Thyroid gland (tissue), 4 donors: ENCODE measurements at regions not wholly inside any gene's neighbourhood (a gene's known extent, or its start where the extent isn't known, plus 50 kb on each side); places are given as distances from the start of the nearest gene placed in this dataset.

Source experiments
- DNase-seq, 2 donors: peaks; one replicate each; pipeline ENCODE4 v3.0.0-alpha.2; 2019
- H3K27ac ChIP-seq, 3 donors: fragments of 200-600 bp; sonication (generic); 1 replicate in 2 of 3; 2 replicates in 1 of 3; pipeline ENCODE4 v1.5.1; 2016 to 2019; ENCODE audit warnings: mild to moderate bottlenecking in 1 of 3, moderate library complexity in 1 of 3
- H3K27me3 ChIP-seq: fragments of 200-600 bp; sonication (generic); one replicate; pipeline ENCODE4 v1.5.1; 2019
- H3K36me3 ChIP-seq, 2 donors: fragments of 200-600 bp; sonication (generic); one replicate each; pipeline ENCODE4 v1.5.1; 2016 to 2019
- H3K4me1 ChIP-seq, 2 donors: fragments of 200-600 bp; sonication (generic); one replicate each; pipeline ENCODE4 v1.5.1; 2017 to 2019
- H3K4me3 ChIP-seq, 3 donors: fragments of 200-600 bp; sonication (generic); replicated peaks in 1 of 3; 1 replicate in 2 of 3; 2 replicates in 1 of 3; pipeline ENCODE4 v1.5.1; 2016; ENCODE audit warnings: mild to moderate bottlenecking in 1 of 3
- H3K9me3 ChIP-seq: fragments of 200-600 bp; sonication (generic); one replicate; pipeline ENCODE4 v1.5.1; 2017
- POLR2A ChIP-seq, 2 donors: fragments of 450-650 bp; IDR thresholded peaks; one replicate each; pipeline ENCODE4 v1.6.1; 2017; ENCODE audit warnings: antibody characterized with exemption in 2 of 2, mild to moderate bottlenecking in 2 of 2, moderate library complexity in 1 of 2
- WGBS, 2 donors: methylation state at CpG; one replicate each; pipeline ENCODE4 v1.1.5; 2017; 5-methylcytosine and 5-hydroxymethylcytosine counted together
- intact Hi-C: fragments of 100-400 bp; cut with DNase I; formaldehyde crosslinking; loops from one replicate; pipeline ENCODE4 v1.15.1; 2023
- TF ChIP-seq, protein P1 (sequence below), 6 experiments: fragments of 200-600 bp in 3 of 6; fragments of 450-650 bp in 3 of 6; sonication (generic) in 3 of 6; IDR thresholded peaks; one replicate each; pipeline ENCODE4 v1.5.1; 2016 to 2019; ENCODE audit warnings: antibody characterized with exemption in 6 of 6, mild to moderate bottlenecking in 2 of 6, inconsistent platforms in 1 of 6, moderate library complexity in 1 of 6

GRCh38 chr2:51612387-51612786 lies 580.5 kb upstream of the NRXN1 start:
- no peaks in the 10 kb centered on the region for H3K36me3 ChIP-seq
- WGBS, 2 donors, result 82% methylated on average over 3 of the region's 3 CpGs
- TF ChIP-seq POLR2A (IDR thresholded peaks at IDR 0.05), result no peak
- TF ChIP-seq, protein P1, sequence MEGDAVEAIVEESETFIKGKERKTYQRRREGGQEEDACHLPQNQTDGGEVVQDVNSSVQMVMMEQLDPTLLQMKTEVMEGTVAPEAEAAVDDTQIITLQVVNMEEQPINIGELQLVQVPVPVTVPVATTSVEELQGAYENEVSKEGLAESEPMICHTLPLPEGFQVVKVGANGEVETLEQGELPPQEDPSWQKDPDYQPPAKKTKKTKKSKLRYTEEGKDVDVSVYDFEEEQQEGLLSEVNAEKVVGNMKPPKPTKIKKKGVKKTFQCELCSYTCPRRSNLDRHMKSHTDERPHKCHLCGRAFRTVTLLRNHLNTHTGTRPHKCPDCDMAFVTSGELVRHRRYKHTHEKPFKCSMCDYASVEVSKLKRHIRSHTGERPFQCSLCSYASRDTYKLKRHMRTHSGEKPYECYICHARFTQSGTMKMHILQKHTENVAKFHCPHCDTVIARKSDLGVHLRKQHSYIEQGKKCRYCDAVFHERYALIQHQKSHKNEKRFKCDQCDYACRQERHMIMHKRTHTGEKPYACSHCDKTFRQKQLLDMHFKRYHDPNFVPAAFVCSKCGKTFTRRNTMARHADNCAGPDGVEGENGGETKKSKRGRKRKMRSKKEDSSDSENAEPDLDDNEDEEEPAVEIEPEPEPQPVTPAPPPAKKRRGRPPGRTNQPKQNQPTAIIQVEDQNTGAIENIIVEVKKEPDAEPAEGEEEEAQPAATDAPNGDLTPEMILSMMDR (IDR thresholded peaks at IDR 0.05), result no peak
- H3K4me3 ChIP-seq, result no peak overlapping the region
- H3K4me1 ChIP-seq, result no peaks in the 10 kb centered on the region
- intact Hi-C loops, result no loop called here
- no peaks in the 10 kb centered on the region for H3K27me3 ChIP-seq
- no peak for DNase-seq
- no peak overlapping the region for H3K27ac ChIP-seq
- H3K9me3 ChIP-seq, result no peaks in the 10 kb centered on the region

GRCh38 chr2:51601706-51602105 lies 569.8 kb upstream of the NRXN1 start:
- Histone ChIP-seq H3K27me3 (no peaks in the 10 kb centered on the region), H3K4me1 (no peaks in the 10 kb centered on the region), H3K9me3 (no peaks in the 10 kb centered on the region), H3K36me3 (no peaks in the 10 kb centered on the region), H3K27ac (no peak overlapping the region), H3K4me3 (no peak overlapping the region)
- intact Hi-C loops, result no loop called here
- 94 to 97% methylated on average over 5 of the region's 5 CpGs for WGBS, 2 donors
- no peak for DNase-seq
- no peak for TF ChIP-seq POLR2A (IDR thresholded peaks at IDR 0.05)
- TF ChIP-seq, protein P1 (IDR thresholded peaks at IDR 0.05), result no peak

DNA sequence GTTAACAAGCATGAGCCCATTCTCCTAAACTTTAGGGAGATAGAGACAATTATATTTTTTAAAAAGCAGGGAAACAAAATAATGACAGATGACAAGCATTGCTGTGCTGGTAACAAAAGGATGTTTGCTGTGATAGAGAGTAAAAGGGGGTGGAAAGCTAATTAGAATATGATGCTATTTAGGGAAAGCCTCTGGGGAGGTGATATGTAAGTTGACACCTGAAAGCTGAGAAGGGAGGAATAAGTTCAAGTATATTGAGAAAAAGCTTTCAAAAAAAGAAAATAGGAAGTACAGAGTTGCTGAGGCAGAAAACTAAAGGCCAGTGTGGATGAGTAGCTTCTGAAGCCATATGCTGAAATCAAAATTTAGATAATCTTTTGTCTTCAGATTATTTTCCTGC lies 565.2 kb upstream of the NRXN1 start:
- Histone ChIP-seq H3K27ac (no peak overlapping the region), H3K9me3 (no peaks in the 10 kb centered on the region), H3K27me3 (no peaks in the 10 kb centered on the region), H3K36me3 (no peaks in the 10 kb centered on the region), H3K4me3 (no peak overlapping the region), H3K4me1 (no peaks in the 10 kb centered on the region)
- intact Hi-C loops, result no loop called here
- no peak for DNase-seq
- TF ChIP-seq, protein P1 (IDR thresholded peaks at IDR 0.05), result no peak
- TF ChIP-seq POLR2A (IDR thresholded peaks at IDR 0.05), result no peak

DNA sequence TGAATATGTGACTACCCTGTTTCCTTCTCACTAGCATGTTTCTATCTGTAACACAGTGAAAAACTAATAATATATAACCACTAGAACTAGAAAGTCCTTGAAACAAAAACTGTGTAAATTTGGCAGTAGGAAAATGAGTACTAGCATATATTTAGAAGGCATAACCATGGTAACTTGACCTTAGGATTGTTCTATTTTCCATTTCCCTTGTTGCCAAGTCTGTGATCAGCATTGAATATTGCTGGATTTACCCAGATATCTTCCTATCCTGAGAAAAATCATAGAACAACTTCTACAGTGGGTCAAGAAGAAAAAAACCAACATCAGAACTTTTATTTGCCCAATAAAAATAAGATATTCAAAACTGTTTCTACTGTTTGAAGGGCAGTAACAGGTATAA lies 563.9 kb upstream of the NRXN1 start:
- H3K4me3 ChIP-seq, result no peak overlapping the region
- intact Hi-C loops, result no loop called here
- no peaks in the 10 kb centered on the region for H3K27me3 ChIP-seq
- H3K4me1 ChIP-seq, result no peaks in the 10 kb centered on the region
- no peaks in the 10 kb centered on the region for H3K36me3 ChIP-seq
- no peaks in the 10 kb centered on the region for H3K9me3 ChIP-seq
- no peak overlapping the region for H3K27ac ChIP-seq
- no peak for DNase-seq
- TF ChIP-seq POLR2A (IDR thresholded peaks at IDR 0.05), result no peak
- TF ChIP-seq, protein P1 (IDR thresholded peaks at IDR 0.05), result no peak

- no peak overlapping the region for H3K4me3 ChIP-seq
- no peak for TF ChIP-seq POLR2A (IDR thresholded peaks at IDR 0.05)
- TF ChIP-seq, protein P1 (IDR thresholded peaks at IDR 0.05), result no peak
- no peaks in the 10 kb centered on the region for H3K36me3 ChIP-seq
- no peak overlapping the region for H3K27ac ChIP-seq
- H3K4me1 ChIP-seq, result no peaks in the 10 kb centered on the region
- WGBS, 2 donors, result 91 to 95% methylated on average over 20 to 22 of the region's 22 CpGs
- no peaks in the 10 kb centered on the region for H3K9me3 ChIP-seq
- intact Hi-C loops, result no loop called here
- H3K27me3 ChIP-seq, result no peaks in the 10 kb centered on the region
- DNase-seq, result no peak
These were observed 549.8 kb upstream of the NRXN1 start for GRCh38 chr2:51581636-51582267.
